ENCODE measurements at regions not wholly inside any gene's neighbourhood (a gene's known extent, or its start where the extent isn't known, plus 50 kb on each side); places are given as distances from the start of the nearest gene placed in this dataset.
"Not testable (repeated sequence)": the region's sequence is repeated elsewhere in the genome, so short reads cannot be mapped to it uniquely, and the experiment has no call there.

DNA sequence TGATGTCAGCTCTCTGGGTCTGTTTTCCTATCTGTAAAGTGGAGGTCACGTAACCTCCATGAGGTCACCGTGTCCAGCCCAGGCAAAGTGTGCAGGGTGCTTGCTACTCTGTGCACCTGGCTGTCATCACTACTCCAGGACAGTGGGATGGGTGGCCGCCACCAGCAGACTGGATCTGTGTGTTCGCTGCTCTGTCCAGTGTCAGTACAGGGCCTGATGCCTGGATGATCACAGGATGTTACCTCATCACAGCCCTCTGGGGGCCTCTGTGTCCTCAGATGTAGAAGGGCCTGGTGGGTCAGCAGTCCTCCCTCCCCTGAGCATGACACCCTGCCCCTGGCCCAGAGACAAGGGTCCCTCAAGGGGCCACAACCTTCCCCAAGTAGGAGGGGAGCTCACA is 80.0 kb downstream of the KCNJ18 start (continued):
- TF ChIP-seq, protein P1, sequence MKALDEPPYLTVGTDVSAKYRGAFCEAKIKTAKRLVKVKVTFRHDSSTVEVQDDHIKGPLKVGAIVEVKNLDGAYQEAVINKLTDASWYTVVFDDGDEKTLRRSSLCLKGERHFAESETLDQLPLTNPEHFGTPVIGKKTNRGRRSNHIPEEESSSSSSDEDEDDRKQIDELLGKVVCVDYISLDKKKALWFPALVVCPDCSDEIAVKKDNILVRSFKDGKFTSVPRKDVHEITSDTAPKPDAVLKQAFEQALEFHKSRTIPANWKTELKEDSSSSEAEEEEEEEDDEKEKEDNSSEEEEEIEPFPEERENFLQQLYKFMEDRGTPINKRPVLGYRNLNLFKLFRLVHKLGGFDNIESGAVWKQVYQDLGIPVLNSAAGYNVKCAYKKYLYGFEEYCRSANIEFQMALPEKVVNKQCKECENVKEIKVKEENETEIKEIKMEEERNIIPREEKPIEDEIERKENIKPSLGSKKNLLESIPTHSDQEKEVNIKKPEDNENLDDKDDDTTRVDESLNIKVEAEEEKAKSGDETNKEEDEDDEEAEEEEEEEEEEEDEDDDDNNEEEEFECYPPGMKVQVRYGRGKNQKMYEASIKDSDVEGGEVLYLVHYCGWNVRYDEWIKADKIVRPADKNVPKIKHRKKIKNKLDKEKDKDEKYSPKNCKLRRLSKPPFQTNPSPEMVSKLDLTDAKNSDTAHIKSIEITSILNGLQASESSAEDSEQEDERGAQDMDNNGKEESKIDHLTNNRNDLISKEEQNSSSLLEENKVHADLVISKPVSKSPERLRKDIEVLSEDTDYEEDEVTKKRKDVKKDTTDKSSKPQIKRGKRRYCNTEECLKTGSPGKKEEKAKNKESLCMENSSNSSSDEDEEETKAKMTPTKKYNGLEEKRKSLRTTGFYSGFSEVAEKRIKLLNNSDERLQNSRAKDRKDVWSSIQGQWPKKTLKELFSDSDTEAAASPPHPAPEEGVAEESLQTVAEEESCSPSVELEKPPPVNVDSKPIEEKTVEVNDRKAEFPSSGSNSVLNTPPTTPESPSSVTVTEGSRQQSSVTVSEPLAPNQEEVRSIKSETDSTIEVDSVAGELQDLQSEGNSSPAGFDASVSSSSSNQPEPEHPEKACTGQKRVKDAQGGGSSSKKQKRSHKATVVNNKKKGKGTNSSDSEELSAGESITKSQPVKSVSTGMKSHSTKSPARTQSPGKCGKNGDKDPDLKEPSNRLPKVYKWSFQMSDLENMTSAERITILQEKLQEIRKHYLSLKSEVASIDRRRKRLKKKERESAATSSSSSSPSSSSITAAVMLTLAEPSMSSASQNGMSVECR (CRISPR knock-in tag; IDR thresholded peaks at IDR 0.05; ENCODE audit: borderline replicate concordance), result no peak

DNA sequence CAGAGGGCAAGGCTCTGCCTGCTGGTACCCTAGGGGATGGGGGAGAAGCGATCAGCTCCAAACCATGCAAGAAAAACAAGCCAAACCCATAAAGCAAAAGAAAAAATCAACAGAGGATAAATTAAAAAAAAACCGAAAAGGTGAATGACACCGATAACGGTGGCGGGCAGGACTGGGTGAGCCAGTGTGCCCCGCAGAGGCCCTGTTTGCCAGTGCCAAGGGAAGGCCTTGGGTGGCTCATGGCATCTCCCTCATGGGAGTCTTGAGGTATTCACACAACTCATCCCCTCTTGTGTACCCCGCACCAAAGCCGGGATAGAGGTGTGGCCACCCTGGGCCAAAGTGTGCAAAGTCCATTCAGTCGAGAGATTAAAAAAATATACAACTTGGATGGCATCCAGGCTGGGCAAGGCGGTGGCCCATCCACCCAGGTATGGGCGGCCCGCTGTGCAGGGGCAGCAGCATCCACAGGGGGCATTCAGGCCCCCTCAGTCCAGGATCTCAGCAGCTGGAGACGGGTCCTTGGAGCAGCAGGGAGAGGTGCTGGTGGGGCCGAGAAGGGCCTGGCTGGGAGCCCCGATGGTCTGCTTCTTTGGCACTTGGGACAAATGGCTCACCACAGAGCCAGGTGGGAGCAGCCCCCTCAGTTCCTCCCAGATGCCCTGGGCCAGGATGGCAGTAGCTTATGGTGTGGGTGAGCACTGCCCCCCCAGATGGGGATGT is 80.8 kb downstream of the KCNJ18 start:
- H3K9me3 Mint-ChIP-seq, result peaks cover 18% of the 10 kb centered on the region
- DNase-seq (ENCODE audit: low spot score); POLR2A ChIA-PET; H3K27ac Mint-ChIP-seq; H3K4me3 Mint-ChIP-seq; H3K4me1 Mint-ChIP-seq; CTCF ChIA-PET; H3K27me3 Mint-ChIP-seq (ENCODE audit: low read depth); ATAC-seq: not testable (repeated sequence)
- H3K36me3 Mint-ChIP-seq, result peaks cover 43% of the 10 kb centered on the region

DNA sequence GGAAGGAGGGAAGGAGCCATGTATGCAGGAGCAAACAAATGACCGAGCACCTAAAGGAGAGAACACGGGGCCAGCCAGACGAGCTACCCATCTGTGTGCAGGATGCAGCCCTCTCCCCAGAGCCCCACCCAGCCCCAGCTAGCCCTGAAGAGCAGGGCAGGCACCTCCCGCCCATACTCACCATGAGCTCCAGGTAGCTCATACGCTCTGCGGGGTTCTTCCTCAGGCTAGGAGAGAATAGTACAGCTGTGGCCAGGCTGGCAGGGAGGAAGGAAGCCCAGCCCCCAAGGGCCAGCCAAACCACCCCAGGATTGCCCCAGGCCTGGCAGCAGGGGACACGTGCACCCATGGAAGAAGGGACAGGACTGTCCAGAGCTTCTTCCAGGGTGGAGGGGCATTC is 81.9 kb downstream of the KCNJ18 start:
- Mint-ChIP-seq H3K9me3 (peaks cover 18% of the 10 kb centered on the region), H3K4me3 (no peak overlapping the region), H3K4me1 (no peaks in the 10 kb centered on the region), H3K27ac (no peak overlapping the region), H3K36me3 (peaks cover 41% of the 10 kb centered on the region), H3K27me3 (ENCODE audit: low read depth) (peaks cover 3% of the 10 kb centered on the region; the same call in 1 of the 2 replicates)
- TF ChIP-seq ZNF423 (CRISPR knock-in tag; IDR thresholded peaks at IDR 0.05) (no peak), GRHL2 (CRISPR knock-in tag; IDR thresholded peaks at IDR 0.05; ENCODE audit: insufficient replicate concordance, severe bottlenecking) (no peak), PRRX2 (CRISPR knock-in tag; IDR thresholded peaks at IDR 0.05) (no peak), ETV6 (CRISPR knock-in tag; IDR thresholded peaks at IDR 0.05) (no peak), NR3C1 (CRISPR knock-in tag; conservative IDR thresholded peaks at IDR 0.05; ENCODE audit: low read depth) (no peak)
- TF ChIP-seq, protein P2, sequence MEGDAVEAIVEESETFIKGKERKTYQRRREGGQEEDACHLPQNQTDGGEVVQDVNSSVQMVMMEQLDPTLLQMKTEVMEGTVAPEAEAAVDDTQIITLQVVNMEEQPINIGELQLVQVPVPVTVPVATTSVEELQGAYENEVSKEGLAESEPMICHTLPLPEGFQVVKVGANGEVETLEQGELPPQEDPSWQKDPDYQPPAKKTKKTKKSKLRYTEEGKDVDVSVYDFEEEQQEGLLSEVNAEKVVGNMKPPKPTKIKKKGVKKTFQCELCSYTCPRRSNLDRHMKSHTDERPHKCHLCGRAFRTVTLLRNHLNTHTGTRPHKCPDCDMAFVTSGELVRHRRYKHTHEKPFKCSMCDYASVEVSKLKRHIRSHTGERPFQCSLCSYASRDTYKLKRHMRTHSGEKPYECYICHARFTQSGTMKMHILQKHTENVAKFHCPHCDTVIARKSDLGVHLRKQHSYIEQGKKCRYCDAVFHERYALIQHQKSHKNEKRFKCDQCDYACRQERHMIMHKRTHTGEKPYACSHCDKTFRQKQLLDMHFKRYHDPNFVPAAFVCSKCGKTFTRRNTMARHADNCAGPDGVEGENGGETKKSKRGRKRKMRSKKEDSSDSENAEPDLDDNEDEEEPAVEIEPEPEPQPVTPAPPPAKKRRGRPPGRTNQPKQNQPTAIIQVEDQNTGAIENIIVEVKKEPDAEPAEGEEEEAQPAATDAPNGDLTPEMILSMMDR (IDR thresholded peaks at IDR 0.05), result no peak
- DNase-seq (ENCODE audit: low spot score), result no peak
- no peak for ATAC-seq
- POLR2A ChIA-PET, result no interaction called here
- CTCF ChIA-PET, result no interaction called here

DNA sequence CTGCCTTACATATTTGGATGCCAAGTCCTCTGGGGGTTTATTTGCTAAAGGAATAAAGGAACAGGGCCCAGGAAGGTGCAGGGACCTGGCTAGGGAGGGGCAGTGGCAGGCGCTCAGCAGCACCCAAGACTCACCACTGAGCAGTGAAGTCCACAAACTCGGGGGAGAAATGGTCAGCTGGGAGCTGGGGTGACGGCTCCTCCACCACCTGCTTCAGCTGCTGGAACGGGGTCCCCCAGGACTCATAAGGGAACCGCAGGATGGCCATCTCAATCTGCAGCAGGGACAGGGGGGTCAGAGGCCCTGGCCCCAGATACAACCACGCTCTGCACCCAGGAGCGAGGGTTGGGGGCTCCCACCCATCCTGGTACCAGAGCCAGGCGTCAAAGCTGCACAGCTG is 83.2 kb downstream of the KCNJ18 start:
- DNase-seq (ENCODE audit: low spot score); H3K27me3 Mint-ChIP-seq (ENCODE audit: low read depth); H3K27ac Mint-ChIP-seq; POLR2A ChIA-PET; H3K4me1 Mint-ChIP-seq; ATAC-seq; H3K4me3 Mint-ChIP-seq; CTCF ChIA-PET: not testable (repeated sequence)
- Mint-ChIP-seq H3K36me3 (peaks cover 41% of the 10 kb centered on the region), H3K9me3 (peaks cover 18% of the 10 kb centered on the region)

DNA sequence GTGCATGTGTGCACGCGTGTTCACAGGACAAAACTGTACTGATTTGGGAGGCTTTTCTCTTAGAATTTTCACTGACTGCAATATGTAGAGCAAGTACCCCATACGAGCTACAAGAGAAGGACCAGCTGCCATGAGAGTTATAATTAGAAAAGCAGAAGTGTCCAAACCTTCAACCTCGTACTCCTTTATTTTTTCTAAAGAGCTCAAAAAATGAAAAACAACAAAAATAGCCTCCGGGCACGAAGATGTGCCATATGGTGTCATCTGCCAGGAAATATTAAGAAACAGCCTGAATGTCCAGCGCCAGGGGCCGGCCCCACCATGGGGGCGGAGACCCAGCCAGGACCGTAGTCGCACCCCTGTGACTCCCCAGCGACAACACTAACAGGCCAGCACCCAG is 84.6 kb downstream of the KCNJ18 start:
- POLR2A ChIA-PET; H3K27me3 Mint-ChIP-seq (ENCODE audit: low read depth); ATAC-seq; CTCF ChIA-PET; H3K4me3 Mint-ChIP-seq; H3K4me1 Mint-ChIP-seq; DNase-seq (ENCODE audit: low spot score); H3K27ac Mint-ChIP-seq: not testable (repeated sequence)
- Mint-ChIP-seq H3K9me3 (peaks cover 18% of the 10 kb centered on the region), H3K36me3 (peaks cover 49% of the 10 kb centered on the region)

DNA sequence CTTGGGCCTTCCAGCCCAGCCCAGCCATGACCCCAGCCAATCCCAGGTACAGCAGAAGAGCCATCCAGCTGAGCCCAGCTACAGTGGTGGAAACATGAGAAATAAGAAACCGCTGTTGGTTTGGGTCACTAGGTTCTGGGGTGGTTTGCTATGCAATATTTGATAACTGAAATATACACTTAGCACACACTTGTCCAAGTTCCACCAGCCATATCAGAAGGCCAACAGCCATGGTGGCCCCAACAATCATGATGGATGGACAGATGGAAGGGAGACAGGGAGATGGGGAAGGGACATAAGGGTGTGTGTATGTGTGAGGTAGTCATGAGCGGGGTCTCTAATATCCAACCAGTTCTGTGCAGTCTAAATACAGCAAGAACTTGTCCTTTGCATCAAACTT is 86.5 kb downstream of the KCNJ18 start:
- H3K4me1 Mint-ChIP-seq; DNase-seq (ENCODE audit: low spot score); H3K27ac Mint-ChIP-seq; H3K27me3 Mint-ChIP-seq (ENCODE audit: low read depth); POLR2A ChIA-PET; CTCF ChIA-PET; H3K4me3 Mint-ChIP-seq; ATAC-seq: not testable (repeated sequence)
- peaks cover 49% of the 10 kb centered on the region for H3K36me3 Mint-ChIP-seq
- peaks cover 24% of the 10 kb centered on the region for H3K9me3 Mint-ChIP-seq

DNA sequence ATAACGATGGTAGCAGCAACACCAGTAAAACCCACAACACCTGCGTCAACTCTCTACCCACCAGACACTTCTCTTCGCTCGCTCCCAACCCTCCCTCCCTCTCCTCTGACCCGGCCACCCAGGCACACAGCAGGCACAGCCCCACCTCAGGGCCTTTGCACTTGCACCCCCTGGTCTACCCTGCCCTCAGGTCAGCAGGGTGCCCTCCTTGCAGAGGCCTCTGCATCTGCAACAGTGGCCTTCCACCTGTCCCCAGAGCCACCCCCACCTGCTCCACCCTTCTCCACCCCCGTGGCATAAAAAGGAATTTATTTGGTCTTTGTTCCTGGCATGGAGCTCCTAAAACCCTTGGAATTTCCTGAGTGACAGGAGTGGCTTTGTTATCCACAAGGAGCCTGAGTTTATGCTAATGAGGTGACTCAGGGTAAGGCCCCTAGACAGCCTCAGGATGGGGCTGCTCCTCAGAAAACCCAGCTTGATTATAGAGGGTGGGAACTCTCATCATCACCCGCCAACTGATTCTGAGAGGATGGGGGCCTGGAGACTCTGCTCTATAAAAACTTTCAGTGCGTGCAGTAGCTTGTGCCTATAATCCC is 88.1 kb downstream of the KCNJ18 start:
- H3K9me3 Mint-ChIP-seq, result peaks cover 35% of the 10 kb centered on the region
- H3K27me3 Mint-ChIP-seq (ENCODE audit: low read depth); DNase-seq (ENCODE audit: low spot score); CTCF ChIA-PET; POLR2A ChIA-PET; ATAC-seq; H3K4me1 Mint-ChIP-seq; H3K4me3 Mint-ChIP-seq; H3K27ac Mint-ChIP-seq: not testable (repeated sequence)
- peaks cover 44% of the 10 kb centered on the region for H3K36me3 Mint-ChIP-seq

DNA sequence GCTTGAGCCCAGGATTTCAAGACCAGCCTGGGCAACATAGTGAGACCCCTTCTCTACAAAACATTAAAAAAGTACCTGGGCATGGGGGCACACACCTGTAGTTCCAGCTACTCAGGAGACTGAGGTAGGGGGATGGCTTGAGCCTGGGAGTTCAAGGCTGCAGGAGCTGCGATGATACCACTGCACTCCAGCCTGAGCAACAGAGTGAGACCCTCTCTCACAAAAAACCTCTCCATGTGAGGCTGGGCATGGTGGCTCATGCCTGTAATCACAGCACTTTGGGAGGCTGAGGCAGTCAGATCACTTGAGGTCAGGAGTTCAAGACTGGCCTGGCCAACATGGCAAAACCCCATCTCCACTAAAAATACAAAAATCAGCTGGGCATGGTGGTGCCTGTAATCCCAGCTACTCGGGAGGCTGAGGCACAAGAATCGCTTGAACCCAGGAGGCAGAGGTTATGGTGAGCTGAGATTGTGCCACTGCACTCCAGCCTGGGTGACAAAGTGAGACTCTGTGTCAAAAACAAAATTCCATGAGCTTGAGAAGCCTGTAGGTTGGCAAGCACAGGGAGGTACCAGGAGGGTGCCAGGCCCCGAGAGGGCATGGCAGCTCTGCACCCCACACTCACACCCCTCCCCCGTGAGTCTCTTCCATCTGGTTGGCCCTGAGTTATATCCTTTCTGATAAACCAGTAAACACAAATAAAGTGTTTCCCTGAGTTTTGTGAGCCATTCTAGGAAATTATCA is 88.8 kb downstream of the KCNJ18 start:
- POLR2A ChIA-PET; H3K27ac Mint-ChIP-seq; CTCF ChIA-PET; ATAC-seq; H3K27me3 Mint-ChIP-seq (ENCODE audit: low read depth); DNase-seq (ENCODE audit: low spot score); H3K4me3 Mint-ChIP-seq; H3K4me1 Mint-ChIP-seq: not testable (repeated sequence)
- Mint-ChIP-seq H3K9me3 (peaks cover 41% of the 10 kb centered on the region), H3K36me3 (peaks cover 43% of the 10 kb centered on the region)

DNA sequence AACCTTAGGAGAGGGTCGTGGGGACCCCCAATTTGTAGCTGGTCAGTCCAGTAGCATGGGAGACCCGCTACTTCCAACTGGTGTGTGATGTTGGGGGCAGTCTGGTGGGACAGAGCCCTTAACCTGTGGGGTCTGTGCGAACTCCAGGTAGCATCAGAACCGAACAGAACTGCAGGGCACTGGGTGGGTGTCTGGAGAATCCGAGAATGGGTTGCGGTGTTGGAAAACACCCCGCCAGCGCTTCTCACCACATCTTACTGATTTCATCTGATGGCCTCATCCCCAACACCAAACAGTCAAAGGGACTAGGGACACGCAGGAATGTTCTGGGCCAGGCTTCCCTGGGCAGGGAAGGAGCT is 89.3 kb downstream of the KCNJ18 start:
- H3K4me3 Mint-ChIP-seq; H3K4me1 Mint-ChIP-seq; POLR2A ChIA-PET; CTCF ChIA-PET; ATAC-seq; H3K27ac Mint-ChIP-seq; H3K27me3 Mint-ChIP-seq (ENCODE audit: low read depth); DNase-seq (ENCODE audit: low spot score): not testable (repeated sequence)
- Mint-ChIP-seq H3K36me3 (peaks cover 46% of the 10 kb centered on the region), H3K9me3 (peaks cover 44% of the 10 kb centered on the region)
